DOHH2 (cell line): ENCODE measurements at regions not wholly inside any gene's neighbourhood (a gene's known extent, or its start where the extent isn't known, plus 50 kb on each side); places are given as distances from the start of the nearest gene placed in this dataset.

Source experiments
- EZH2phosphoT487 ChIP-seq: fragments of 200-600 bp; sonication (generic); IDR thresholded peaks from 2 replicates; pipeline ENCODE4 v1.6.1; 2017; ENCODE audit warnings: borderline replicate concordance, mild to moderate bottlenecking, antibody characterized with exemption, low read length, moderate library complexity, mixed read lengths
- TF ChIP-seq, protein P1 (sequence below): fragments of 200-600 bp; sonication (generic); IDR thresholded peaks from one replicate; pipeline ENCODE4 v1.5.1; 2014; ENCODE audit warnings: antibody characterized with exemption, mild to moderate bottlenecking, low read depth, low read length; ENCODE audit not compliant: poor library complexity, severe bottlenecking

DNA sequence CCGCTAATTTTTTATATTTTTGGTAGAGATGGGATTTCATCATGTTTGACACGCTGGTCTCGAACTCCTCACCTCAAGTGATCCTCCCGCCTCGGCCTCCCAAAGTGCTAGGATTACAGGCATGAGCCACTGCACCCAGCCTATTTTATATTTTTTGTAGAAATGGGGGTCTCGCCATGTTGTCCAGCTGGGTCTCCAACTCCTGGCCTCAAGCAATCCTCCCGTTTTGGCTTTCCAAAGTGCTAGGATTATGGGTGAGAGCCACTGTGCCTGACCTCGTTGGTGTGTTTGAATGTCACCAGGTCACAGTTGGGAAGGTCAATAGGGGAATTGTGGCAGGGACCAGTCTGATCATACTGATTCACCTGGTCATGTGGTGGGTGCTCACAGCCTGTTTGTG is 56.7 kb upstream of the NKD1 start:
- TF ChIP-seq, protein P1, sequence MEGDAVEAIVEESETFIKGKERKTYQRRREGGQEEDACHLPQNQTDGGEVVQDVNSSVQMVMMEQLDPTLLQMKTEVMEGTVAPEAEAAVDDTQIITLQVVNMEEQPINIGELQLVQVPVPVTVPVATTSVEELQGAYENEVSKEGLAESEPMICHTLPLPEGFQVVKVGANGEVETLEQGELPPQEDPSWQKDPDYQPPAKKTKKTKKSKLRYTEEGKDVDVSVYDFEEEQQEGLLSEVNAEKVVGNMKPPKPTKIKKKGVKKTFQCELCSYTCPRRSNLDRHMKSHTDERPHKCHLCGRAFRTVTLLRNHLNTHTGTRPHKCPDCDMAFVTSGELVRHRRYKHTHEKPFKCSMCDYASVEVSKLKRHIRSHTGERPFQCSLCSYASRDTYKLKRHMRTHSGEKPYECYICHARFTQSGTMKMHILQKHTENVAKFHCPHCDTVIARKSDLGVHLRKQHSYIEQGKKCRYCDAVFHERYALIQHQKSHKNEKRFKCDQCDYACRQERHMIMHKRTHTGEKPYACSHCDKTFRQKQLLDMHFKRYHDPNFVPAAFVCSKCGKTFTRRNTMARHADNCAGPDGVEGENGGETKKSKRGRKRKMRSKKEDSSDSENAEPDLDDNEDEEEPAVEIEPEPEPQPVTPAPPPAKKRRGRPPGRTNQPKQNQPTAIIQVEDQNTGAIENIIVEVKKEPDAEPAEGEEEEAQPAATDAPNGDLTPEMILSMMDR, result no peak
- TF ChIP-seq EZH2phosphoT487, result no peak
